NCI-H446 treated with DMSO at 0.1 percent for 48 hours (cell line): ENCODE measurements at regions not wholly inside any gene's neighbourhood (a gene's known extent, or its start where the extent isn't known, plus 50 kb on each side); places are given as distances from the start of the nearest gene placed in this dataset.

Experiments used
- DNase-seq: peaks from one replicate; lab custom pipeline; 2025; lab: John Stamatoyannopoulos, UW

DNA sequence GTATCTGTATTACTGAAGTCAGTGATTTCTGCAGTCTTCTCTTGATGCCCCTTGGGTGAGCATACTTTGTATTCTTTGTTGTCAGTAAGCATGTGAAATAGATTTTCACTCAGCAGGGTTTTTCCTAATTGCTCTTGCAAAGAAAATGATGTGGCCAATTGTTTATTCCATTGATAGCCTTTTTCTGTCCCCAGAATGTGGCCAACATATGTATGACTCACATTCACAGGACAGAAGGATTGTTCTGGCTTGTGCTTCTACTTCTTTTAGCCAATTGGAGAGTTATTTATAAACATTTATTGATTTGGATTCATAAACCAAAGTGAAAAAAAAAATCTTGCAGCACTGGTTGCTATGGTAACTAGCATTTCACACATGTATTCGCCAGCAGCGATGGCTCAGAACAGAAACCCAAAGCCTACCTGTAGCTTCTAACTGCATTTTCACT lies 54.4 kb upstream of the RBM24 start:
- DNase-seq = peak; percentile 87

DNA sequence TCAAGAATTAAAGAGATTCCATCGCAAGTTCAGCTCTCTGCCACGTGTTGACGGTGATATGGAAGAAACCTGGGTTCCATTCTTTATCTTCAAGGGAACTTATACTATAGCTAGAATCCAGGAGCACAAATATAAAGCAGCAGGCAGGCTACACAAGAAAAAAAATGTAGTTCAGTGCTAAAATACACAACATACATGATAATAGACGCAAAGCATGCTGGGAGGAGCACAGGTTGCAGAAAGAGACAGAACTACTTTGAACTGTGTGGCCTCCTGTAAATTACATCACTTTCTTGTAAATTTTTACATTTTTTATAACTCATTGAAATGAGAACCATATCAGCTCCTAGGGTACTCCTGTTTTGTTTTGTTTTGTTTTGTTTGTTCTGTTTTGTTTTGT lies 53.8 kb upstream of the RBM24 start:
- DNase-seq = no peak
